Fibroblast of lung (primary cell): ENCODE measurements at regions not wholly inside any gene's neighbourhood (a gene's known extent, or its start where the extent isn't known, plus 50 kb on each side); places are given as distances from the start of the nearest gene placed in this dataset.

ENCODE experiments used
- DNase-seq, 2 donors: peaks; one replicate each; pipeline versions ENCODE4 v3.0.0 to v3.0.0-alpha.2; 2010; ENCODE audit warnings: low read depth in 2 of 2
- H2AFZ ChIP-seq: 2 replicates; pipeline ENCODE4 v1.5.1; 2012; ENCODE audit warnings: low read length, control low read depth, inconsistent platforms
- H3K27ac ChIP-seq: 2 replicates; pipeline ENCODE4 v1.5.1; 2011; ENCODE audit warnings: low read length, control low read depth; ENCODE audit not compliant: insufficient read depth
- H3K27me3 ChIP-seq: 2 replicates; pipeline ENCODE4 v1.5.1; 2011; ENCODE audit warnings: mild to moderate bottlenecking, low read length; ENCODE audit not compliant: control insufficient read depth, insufficient read depth
- H3K36me3 ChIP-seq: 2 replicates; pipeline ENCODE4 v1.5.1; 2011; ENCODE audit warnings: low read length; ENCODE audit not compliant: control insufficient read depth, insufficient read depth
- H3K4me1 ChIP-seq: 2 replicates; pipeline ENCODE4 v1.5.1; 2011; ENCODE audit warnings: low read length; ENCODE audit not compliant: control insufficient read depth, insufficient read depth; ENCODE audit errors: extremely low read depth
- H3K4me2 ChIP-seq: 2 replicates; pipeline ENCODE4 v1.5.1; 2011; ENCODE audit warnings: low read length, control low read depth; ENCODE audit not compliant: insufficient read depth; ENCODE audit errors: extremely low read depth
- H3K4me3 ChIP-seq, 4 experiments: fragments of 200-600 bp in 1 of 4; sonication (generic) in 1 of 4; replicated peaks in 1 of 4; 2 replicates each; pipeline ENCODE4 v1.5.1; 2011 to 2016; ENCODE audit warnings: low read length in 4 of 4, low read depth in 3 of 4, mild to moderate bottlenecking in 3 of 4, control low read depth in 2 of 4, inconsistent platforms in 1 of 4, mixed read lengths in 1 of 4; ENCODE audit not compliant: insufficient read depth in 1 of 4; ENCODE audit errors: control extremely low read depth in 1 of 4
- H3K79me2 ChIP-seq: 2 replicates; pipeline ENCODE4 v1.5.1; 2012; ENCODE audit warnings: mild to moderate bottlenecking, low read length, inconsistent platforms; ENCODE audit not compliant: control insufficient read depth, insufficient read depth
- H3K9ac ChIP-seq: 2 replicates; pipeline ENCODE4 v1.5.1; 2011; ENCODE audit warnings: mild to moderate bottlenecking, low read length, control low read depth; ENCODE audit not compliant: insufficient read depth
- H3K9me3 ChIP-seq: 2 replicates; pipeline ENCODE4 v1.5.1; 2012; ENCODE audit warnings: low read depth, low read length; ENCODE audit not compliant: control insufficient read depth, insufficient read depth
- H4K20me1 ChIP-seq: 2 replicates; pipeline ENCODE4 v1.5.1; 2011; ENCODE audit warnings: low read length; ENCODE audit not compliant: control insufficient read depth, insufficient read depth; ENCODE audit errors: extremely low read depth
- EZH2 ChIP-seq: IDR thresholded peaks from 2 replicates; pipeline ENCODE4 v1.5.1; 2012; ENCODE audit warnings: low read length, control low read depth, mild to moderate bottlenecking; ENCODE audit errors: missing control alignments
- TF ChIP-seq, protein P1 (sequence below), 2 donors: IDR thresholded peaks in 1 of 2; conservative IDR thresholded peaks in 1 of 2; 1 replicate in 1 of 2; 2 replicates in 1 of 2; pipeline ENCODE4 v1.5.1; 2011 to 2012; ENCODE audit warnings: low read length in 2 of 2, control low read depth in 1 of 2, inconsistent platforms in 1 of 2, low read depth in 1 of 2, mild to moderate bottlenecking in 1 of 2

DNA sequence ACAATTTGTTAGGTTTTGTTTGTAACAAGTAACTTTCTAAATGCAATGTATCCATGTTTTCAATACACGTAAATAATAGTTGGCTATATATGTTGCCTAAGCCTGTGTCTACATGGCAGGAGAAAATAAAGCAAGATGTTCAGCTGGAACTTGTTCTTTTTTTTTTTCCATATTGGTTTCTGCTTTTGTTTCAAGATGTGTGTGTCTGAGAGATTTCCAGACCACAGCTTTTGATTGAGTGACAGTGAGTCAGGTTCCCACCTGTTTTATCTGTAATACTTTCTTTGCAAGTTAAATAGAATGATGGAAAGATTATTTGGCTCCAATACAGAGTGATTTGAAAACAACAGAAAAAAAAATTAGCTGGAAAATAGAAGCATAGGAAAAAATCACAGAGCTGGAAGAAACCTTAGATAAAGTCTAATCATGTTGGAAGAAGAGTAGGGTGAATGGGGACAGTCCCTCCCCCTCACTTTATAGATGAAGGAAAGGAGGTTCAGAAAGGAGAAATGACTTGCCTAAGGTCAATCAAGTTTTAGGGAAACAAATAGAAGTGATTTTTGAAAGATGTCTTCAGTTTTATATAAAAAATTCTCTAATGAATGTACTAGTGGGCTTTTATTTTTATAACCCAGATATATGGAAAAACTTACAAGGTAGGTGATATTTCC lies 150.9 kb upstream of the STMND1 start:
- Histone ChIP-seq H3K4me2 (no peak overlapping the region), H3K27me3 (no peaks in the 10 kb centered on the region), H3K9ac (no peak overlapping the region), H3K79me2 (no peaks in the 10 kb centered on the region), H3K4me3 (no peak overlapping the region), H3K4me1 (peaks cover 25% of the 10 kb centered on the region), H4K20me1 (no peaks in the 10 kb centered on the region), H2AFZ (no peak overlapping the region), H3K36me3 (no peaks in the 10 kb centered on the region), H3K27ac (no peak overlapping the region), H3K9me3 (no peaks in the 10 kb centered on the region)
- DNase-seq: peak in 1 of 2 donors; percentile 56
- TF ChIP-seq EZH2: no peak
- TF ChIP-seq, protein P1, sequence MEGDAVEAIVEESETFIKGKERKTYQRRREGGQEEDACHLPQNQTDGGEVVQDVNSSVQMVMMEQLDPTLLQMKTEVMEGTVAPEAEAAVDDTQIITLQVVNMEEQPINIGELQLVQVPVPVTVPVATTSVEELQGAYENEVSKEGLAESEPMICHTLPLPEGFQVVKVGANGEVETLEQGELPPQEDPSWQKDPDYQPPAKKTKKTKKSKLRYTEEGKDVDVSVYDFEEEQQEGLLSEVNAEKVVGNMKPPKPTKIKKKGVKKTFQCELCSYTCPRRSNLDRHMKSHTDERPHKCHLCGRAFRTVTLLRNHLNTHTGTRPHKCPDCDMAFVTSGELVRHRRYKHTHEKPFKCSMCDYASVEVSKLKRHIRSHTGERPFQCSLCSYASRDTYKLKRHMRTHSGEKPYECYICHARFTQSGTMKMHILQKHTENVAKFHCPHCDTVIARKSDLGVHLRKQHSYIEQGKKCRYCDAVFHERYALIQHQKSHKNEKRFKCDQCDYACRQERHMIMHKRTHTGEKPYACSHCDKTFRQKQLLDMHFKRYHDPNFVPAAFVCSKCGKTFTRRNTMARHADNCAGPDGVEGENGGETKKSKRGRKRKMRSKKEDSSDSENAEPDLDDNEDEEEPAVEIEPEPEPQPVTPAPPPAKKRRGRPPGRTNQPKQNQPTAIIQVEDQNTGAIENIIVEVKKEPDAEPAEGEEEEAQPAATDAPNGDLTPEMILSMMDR (conservative IDR thresholded peaks at IDR 0.05 in 1 of 2, IDR thresholded peaks at IDR 0.05 in 1 of 2; ENCODE audit: low read depth in 1 of 2, low read length in 2 of 2): no peak

GRCh38 chr6:16950302-16950701 lies 151.5 kb upstream of the STMND1 start:
- DNase-seq: no peak
- H3K27ac ChIP-seq: no peak overlapping the region
- H3K9me3 ChIP-seq: no peaks in the 10 kb centered on the region
- no peak overlapping the region for H3K4me3 ChIP-seq
- no peak overlapping the region for H3K9ac ChIP-seq
- H2AFZ ChIP-seq: no peak overlapping the region
- no peak overlapping the region for H3K4me2 ChIP-seq
- H3K36me3 ChIP-seq: no peaks in the 10 kb centered on the region
- no peak for TF ChIP-seq EZH2
- TF ChIP-seq, protein P1 (conservative IDR thresholded peaks at IDR 0.05 in 1 of 2, IDR thresholded peaks at IDR 0.05 in 1 of 2; ENCODE audit: low read depth in 1 of 2, low read length in 2 of 2): no peak
- peaks cover 25% of the 10 kb centered on the region for H3K4me1 ChIP-seq
- no peaks in the 10 kb centered on the region for H3K79me2 ChIP-seq
- H4K20me1 ChIP-seq: no peaks in the 10 kb centered on the region
- H3K27me3 ChIP-seq: no peaks in the 10 kb centered on the region

- no peaks in the 10 kb centered on the region for H3K27me3 ChIP-seq
- H3K79me2 ChIP-seq: no peaks in the 10 kb centered on the region
- no peaks in the 10 kb centered on the region for H3K36me3 ChIP-seq
- peak; percentile 21 to 73 for DNase-seq
- peaks cover 25% of the 10 kb centered on the region for H3K4me1 ChIP-seq
- no peak overlapping the region for H3K9ac ChIP-seq
- H3K4me2 ChIP-seq: no peak overlapping the region
- H3K4me3 ChIP-seq: no peak overlapping the region
- H2AFZ ChIP-seq: no peak overlapping the region
- H4K20me1 ChIP-seq: no peaks in the 10 kb centered on the region
- no peak overlapping the region for H3K27ac ChIP-seq
- TF ChIP-seq EZH2: no peak
- TF ChIP-seq, protein P1 (conservative IDR thresholded peaks at IDR 0.05 in 1 of 2, IDR thresholded peaks at IDR 0.05 in 1 of 2; ENCODE audit: low read depth in 1 of 2, low read length in 2 of 2): no peak
- no peaks in the 10 kb centered on the region for H3K9me3 ChIP-seq
Measured at GRCh38 chr6:16949716-16950115, 152.1 kb upstream of the STMND1 start.
